Heart left ventricle (tissue), 16 donors: ENCODE measurements at regions not wholly inside any gene's neighbourhood (a gene's known extent, or its start where the extent isn't known, plus 50 kb on each side); places are given as distances from the start of the nearest gene placed in this dataset.

Experiments
- ATAC-seq, 4 donors: fragments of 200-7000 bp; cut with Tn5 transposase; one replicate each; pipeline ENCODE4 v1.9.1; 2020 to 2022; ENCODE audit warnings: moderate library complexity in 4 of 4, mild to moderate bottlenecking in 3 of 4, moderate number of reproducible peaks in 1 of 4
- DNase-seq, 5 donors: peaks; one replicate each; pipeline ENCODE4 v3.0.0-alpha.2; 2020
- H3K27ac ChIP-seq, 12 donors: fragments of 200-600 bp; sonication (generic) in 4 of 12; one replicate each; pipeline versions ENCODE4 v1.5.0 to v1.8.0; 2016 to 2022; ENCODE audit warnings: mild to moderate bottlenecking in 2 of 12
- H3K27me3 ChIP-seq, 9 donors: fragments of 200-600 bp; sonication (generic) in 2 of 9; one replicate each; pipeline versions ENCODE4 v1.5.1 to v1.8.0; 2016 to 2022; ENCODE audit warnings: mild to moderate bottlenecking in 3 of 9
- H3K36me3 ChIP-seq, 9 donors: fragments of 200-600 bp; sonication (generic) in 2 of 9; one replicate each; pipeline versions ENCODE4 v1.5.0 to v1.8.0; 2018 to 2022; ENCODE audit warnings: mild to moderate bottlenecking in 2 of 9
- H3K4me1 ChIP-seq, 12 donors: fragments of 200-600 bp; sonication (generic) in 4 of 12; one replicate each; pipeline versions ENCODE4 v1.5.0 to v1.8.0; 2016 to 2022; ENCODE audit warnings: mild to moderate bottlenecking in 3 of 12
- H3K4me3 ChIP-seq, 12 donors: fragments of 200-600 bp; sonication (generic) in 4 of 12; one replicate each; pipeline versions ENCODE4 v1.5.0 to v1.8.0; 2017 to 2022; ENCODE audit warnings: mild to moderate bottlenecking in 9 of 12, moderate library complexity in 4 of 12
- H3K9me3 ChIP-seq, 12 donors: fragments of 200-600 bp; sonication (generic) in 4 of 12; one replicate each; pipeline versions ENCODE4 v1.5.0 to v1.8.0; 2016 to 2022; ENCODE audit warnings: mild to moderate bottlenecking in 1 of 12
- CTCF ChIP-seq, 12 donors: fragments of 200-600 bp; sonication (generic) in 4 of 12; IDR thresholded peaks; one replicate each; pipeline versions ENCODE4 v1.5.0 to v1.8.0; 2018 to 2022; ENCODE audit warnings: antibody characterized with exemption in 12 of 12, mild to moderate bottlenecking in 5 of 12
- POLR2A ChIP-seq, 2 donors: fragments of 450-650 bp; IDR thresholded peaks; one replicate each; pipeline ENCODE4 v1.6.1; 2017; ENCODE audit warnings: antibody characterized with exemption in 2 of 2, mild to moderate bottlenecking in 2 of 2, moderate library complexity in 2 of 2
- WGBS, 4 donors: extraction: QIAGEN DNeasy Blood & Tissue Kit in 2 of 4; methylation state at CpG; one replicate each; pipeline versions ENCODE4 v1.1.5 to v1.1.7; 2013 to 2018; 5-methylcytosine and 5-hydroxymethylcytosine counted together
- intact Hi-C, 10 donors: fragments of 100-400 bp; cut with DNase I; formaldehyde crosslinking; loops; one replicate each; pipeline versions ENCODE4 v1.11.1 to v1.14.2; 2022
- donor health status: ischemic (EF 13 %, LVEDD 7.1; RV severe dilation, severe dysfunction).
- donor health status: healthy with polysubstance abuse.
- donor health status: DM: no; HTN: yes; CAD: no.
- donor health status: DM: no; HTN: no; CAD: no.
- donor health status: ischemic (EF 25% LVEDD 6.9; RV normal size, moderate dysfunction).
- donor health status: ischemic (EF 25% LVEDD 5.7; RV mildly dilated, moderate dysfunction).
- donor health status: healthy.
- donor health status: DM: yes; HTN: yes; CAD: no.
- donor health status: ischemic (EF 35%, LVEDD 5.7; RV mildly dilated, moderate dysfunction).
- donor health status: nonischemic (EF 11% LVEDD 7.7; RV severe dilation, severe dysfunction).
- donor health status: DM: yes; HTN: yes; CAD: no.
- donor health status: PGD.
- donor health status: ischemic (EF 29% LVEDD 5.4; RV normal size, mild dysfunction).
- donor health status: nonischemic (EF 23%, LVEDD 6.1; RV moderate dilation, normal function).

- no peaks in the 10 kb centered on the region for H3K9me3 ChIP-seq
- WGBS, 4 donors = 80 to 92% (median 85%) methylated on average over 5 of the region's 5 CpGs
Observed at GRCh38 chr5:4366628-4367027, 771.0 kb downstream of the IRX1 start.

GRCh38 chr5:4370218-4370617, 769.9 kb upstream of the ADAMTS16 start:
- no peaks in the 10 kb centered on the region for H3K36me3 ChIP-seq
- intact Hi-C loops = no loop called here
- H3K4me3 ChIP-seq = no peak overlapping the region
- 64 to 70% (median 67%) methylated on average over 6 of the region's 6 CpGs for WGBS, 4 donors
- ATAC-seq = no peak
- no peak for DNase-seq
- TF ChIP-seq POLR2A (IDR thresholded peaks at IDR 0.05) = no peak
- no peak for TF ChIP-seq CTCF (IDR thresholded peaks at IDR 0.05)
- no peaks in the 10 kb centered on the region for H3K27me3 ChIP-seq
- H3K4me1 ChIP-seq = no peaks in the 10 kb centered on the region
- no peak overlapping the region for H3K27ac ChIP-seq
- no peaks in the 10 kb centered on the region for H3K9me3 ChIP-seq

More at GRCh38 chr5:4366628-4367027, 771.0 kb downstream of the IRX1 start:
- ATAC-seq (no peak), DNase-seq (no peak)
- Histone ChIP-seq H3K4me3 (no peak overlapping the region), H3K27me3 (no peaks in the 10 kb centered on the region), H3K4me1 (no peaks in the 10 kb centered on the region), H3K27ac (no peak overlapping the region), H3K36me3 (no peaks in the 10 kb centered on the region)
- intact Hi-C loops = no loop called here
- TF ChIP-seq CTCF (IDR thresholded peaks at IDR 0.05) (no peak), POLR2A (IDR thresholded peaks at IDR 0.05) (no peak)

- H3K36me3 ChIP-seq = no peaks in the 10 kb centered on the region
- no peak for TF ChIP-seq POLR2A (IDR thresholded peaks at IDR 0.05)
- no peak for TF ChIP-seq CTCF (IDR thresholded peaks at IDR 0.05)
- intact Hi-C loops = no loop called here
- H3K9me3 ChIP-seq = no peaks in the 10 kb centered on the region
- no peaks in the 10 kb centered on the region for H3K27me3 ChIP-seq
- H3K4me1 ChIP-seq = no peaks in the 10 kb centered on the region
- H3K4me3 ChIP-seq = no peak overlapping the region
- no peak for ATAC-seq
- 72 to 95% (median 83%) methylated on average over 1 of the region's 1 CpG for WGBS, 4 donors
- no peak for DNase-seq
- H3K27ac ChIP-seq = no peak overlapping the region
Observed at GRCh38 chr5:4372481-4372880, 767.6 kb upstream of the ADAMTS16 start.

- Histone ChIP-seq H3K9me3 (no peaks in the 10 kb centered on the region), H3K4me3 (no peak overlapping the region), H3K27ac (no peak overlapping the region), H3K36me3 (no peaks in the 10 kb centered on the region), H3K4me1 (no peaks in the 10 kb centered on the region), H3K27me3 (no peaks in the 10 kb centered on the region)
- no peak for ATAC-seq
- WGBS, 4 donors = 56 to 74% (median 58%) methylated on average over 6 of the region's 6 CpGs
- TF ChIP-seq POLR2A (IDR thresholded peaks at IDR 0.05) (no peak), CTCF (IDR thresholded peaks at IDR 0.05) (no peak)
- DNase-seq = no peak
- intact Hi-C loops = no loop called here
Observed at GRCh38 chr5:4373051-4373820, 766.9 kb upstream of the ADAMTS16 start.
